GM18520 (cell line): ENCODE measurements at regions not wholly inside any gene's neighbourhood (a gene's known extent, or its start where the extent isn't known, plus 50 kb on each side); places are given as distances from the start of the nearest gene placed in this dataset.
A peak's percentile ranks its signal among the peaks of the same experiment; 100 is the strongest.

Source experiments
- ATAC-seq: cut with Tn5 transposase; IDR thresholded peaks from one replicate; pipeline ENCODE4 v1.9.1; 2021; ENCODE audit not compliant: unreplicated experiment

DNA sequence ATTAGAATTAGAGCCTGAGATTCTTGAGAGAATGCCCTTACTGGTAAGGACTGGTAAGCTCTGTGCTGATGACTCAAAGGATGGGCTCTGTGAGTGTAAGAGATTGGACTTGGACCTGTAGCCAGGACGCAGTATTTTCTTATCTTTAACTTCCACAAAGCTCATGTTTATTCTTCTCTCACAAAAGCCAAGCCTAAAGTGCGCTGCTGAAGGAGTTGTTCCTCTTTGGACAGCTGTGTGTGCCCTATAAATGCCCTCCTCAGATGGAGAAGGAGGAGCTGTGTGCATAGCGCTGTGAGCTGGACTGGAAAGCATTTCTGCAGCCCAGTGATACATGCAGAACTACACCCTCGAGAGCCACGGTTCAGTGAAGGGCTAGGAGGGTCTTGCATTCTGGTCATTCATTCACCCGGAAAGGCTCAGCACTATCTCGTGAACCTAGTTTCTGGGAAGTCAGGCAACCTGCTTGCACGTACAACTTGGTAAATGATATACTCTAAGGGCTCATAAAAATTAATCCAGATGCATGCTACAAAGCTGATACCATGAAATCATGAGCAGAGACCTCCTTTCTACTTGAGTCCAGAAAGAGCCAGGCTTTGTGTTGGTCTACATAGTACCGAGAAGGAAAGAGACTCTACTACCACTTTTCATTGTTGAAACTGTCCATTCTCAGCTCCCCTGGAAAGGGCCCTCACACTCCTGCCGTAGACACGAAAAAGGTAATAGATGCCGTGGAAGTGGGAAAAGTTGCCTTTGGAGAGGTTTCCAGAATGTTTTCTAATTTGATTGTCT, 103.0 kb upstream of the TBL1XR1 start:
- ATAC-seq = no peak

DNA sequence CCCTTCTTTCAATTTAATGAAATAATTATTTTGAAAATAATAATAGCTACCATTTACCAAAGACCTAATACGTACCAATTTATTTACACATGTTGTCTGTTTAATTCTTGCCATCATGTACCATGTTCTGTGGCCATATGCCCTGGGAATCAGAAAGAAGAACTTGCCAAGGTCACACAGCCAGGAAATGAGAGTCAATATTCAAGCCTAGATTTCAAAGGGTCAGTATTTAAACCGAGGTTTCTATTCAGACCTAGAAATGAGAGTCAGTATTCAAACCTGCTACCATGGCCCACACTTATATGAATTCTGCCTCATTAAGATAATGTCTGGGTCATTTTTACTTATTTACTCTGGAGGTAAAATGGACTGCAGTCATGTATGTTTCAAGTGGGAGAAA, 103.6 kb upstream of the TBL1XR1 start:
- no peak for ATAC-seq

DNA sequence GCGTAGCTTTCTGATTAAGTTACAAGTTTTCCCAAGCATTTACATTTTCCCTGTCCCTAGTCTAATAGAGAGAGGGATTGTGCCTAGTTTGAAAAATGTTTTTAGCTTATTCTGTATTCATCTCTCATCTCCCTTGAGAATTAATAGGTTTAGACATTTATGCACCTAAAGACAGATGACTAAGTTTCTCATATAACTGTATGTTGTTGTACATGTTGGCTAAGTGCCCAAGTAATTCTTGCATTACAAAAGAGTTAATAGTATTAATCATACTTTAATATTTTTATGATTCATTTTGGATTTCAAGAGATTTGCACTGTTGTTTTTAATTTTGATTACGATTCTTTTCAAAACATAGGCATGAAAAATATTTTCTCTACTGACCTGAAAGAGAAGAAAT, 109.0 kb upstream of the TBL1XR1 start:
- no peak for ATAC-seq

DNA sequence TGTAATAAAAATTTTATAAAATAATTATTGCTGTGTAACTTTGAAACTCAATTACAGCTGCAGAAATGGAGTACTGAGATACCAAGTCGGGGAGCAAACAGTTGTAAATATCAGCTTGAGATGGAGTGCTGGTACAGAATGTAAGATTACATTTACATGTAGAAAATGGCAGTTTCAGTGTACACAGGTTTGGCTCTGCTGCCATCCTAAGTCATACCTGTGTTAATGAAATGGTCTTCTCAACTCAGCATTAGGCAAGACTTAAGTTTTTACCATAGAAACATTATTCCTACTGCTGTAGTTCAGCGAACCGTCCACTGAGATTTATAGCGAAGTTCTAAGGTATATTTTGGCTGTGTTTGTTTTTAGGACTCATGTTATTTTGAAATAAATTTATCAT, 110.1 kb upstream of the TBL1XR1 start:
- ATAC-seq = no peak

DNA sequence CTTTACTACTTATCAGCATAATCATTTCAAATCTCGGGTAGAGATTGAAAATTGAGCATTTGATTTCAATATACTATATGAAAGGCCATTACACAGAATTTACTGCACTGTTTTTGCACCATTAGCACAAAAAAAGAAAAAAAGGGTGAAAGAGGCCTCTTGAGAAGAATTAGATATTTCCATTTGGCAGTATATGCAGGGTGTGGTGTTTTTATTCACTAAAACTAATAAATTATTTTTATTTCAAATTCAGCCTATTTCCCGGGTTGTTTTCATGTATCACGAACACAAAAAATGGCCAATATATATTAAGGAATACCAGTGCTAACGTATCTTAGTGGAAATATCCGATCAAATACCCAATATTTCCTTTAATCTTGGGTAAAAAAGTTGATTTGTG, 110.5 kb upstream of the TBL1XR1 start:
- no peak for ATAC-seq

DNA sequence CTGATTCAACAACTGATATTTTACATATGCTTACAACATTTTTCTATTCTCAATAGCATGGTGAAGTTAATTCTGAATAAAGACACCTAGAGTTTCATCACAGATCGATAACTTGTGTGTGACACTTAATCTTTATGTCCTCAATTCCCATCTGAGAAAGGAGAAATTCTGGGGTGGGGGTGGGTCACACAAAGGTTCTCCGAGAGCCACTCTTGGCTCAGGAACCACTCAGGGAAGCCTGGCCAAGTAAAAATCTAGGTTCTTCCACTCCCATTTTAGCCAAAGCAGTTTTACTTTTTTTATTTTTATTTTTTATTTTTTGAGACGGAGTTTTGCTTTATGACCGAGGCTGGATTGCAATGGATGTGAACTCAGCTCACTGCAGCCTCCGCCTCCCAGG, 111.0 kb upstream of the TBL1XR1 start:
- ATAC-seq = no peak

DNA sequence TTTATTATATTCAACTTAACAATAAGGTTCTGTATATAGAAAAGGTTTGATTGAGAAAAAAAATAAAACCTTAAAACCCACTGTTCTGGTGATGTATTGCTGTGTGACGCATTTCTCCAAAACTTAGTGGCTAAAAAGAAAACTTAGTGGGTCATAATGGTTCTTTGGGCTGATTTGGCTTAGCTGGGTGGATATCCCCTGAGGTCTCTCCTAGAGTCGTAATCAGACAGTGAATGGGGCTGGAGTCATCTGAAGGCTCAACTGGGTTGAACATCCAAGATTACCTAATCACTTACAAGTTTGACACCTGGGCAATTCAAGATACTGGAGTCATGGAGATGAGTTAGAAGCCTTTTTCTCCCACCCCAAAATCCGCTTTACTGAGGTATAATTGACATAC, 111.6 kb upstream of the TBL1XR1 start:
- no peak for ATAC-seq

DNA sequence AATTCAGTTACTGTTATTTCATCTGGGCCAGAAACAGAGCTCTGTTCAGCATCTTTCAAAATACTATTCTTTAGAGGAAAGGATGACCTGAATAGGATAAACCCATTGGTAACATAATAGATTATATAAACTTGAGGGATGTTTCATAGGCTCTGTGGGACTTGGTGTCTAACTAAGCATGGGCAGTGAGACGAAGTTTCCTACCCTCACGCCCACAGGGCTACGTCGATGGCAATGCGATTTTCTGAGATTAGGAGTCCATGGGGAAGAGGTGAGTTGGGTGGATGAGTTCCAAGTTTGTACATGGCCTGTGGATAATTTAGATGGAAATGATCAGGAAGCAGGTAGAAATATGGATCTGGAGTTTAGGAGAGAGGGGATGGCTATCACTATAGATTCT, 115.2 kb upstream of the TBL1XR1 start:
- ATAC-seq = no peak

DNA sequence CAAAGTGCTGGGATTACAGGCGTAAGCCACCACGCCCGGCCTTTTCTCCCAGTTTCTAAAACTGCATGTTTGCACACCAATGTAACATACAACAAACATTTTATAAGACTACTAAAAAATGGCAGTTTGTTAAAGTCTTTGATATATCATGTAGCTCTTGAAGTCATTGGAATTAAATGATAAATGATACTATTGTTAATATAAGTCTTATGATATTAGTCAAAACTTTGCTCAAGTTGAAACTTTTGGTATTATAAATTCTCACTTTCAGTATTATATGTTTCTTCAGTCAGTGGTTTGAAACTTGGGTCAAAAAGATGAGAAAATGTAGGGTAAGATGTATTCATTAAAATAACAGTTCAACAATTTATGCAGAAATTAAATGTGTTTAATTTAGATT, 117.6 kb upstream of the TBL1XR1 start:
- peak; percentile 65 for ATAC-seq

DNA sequence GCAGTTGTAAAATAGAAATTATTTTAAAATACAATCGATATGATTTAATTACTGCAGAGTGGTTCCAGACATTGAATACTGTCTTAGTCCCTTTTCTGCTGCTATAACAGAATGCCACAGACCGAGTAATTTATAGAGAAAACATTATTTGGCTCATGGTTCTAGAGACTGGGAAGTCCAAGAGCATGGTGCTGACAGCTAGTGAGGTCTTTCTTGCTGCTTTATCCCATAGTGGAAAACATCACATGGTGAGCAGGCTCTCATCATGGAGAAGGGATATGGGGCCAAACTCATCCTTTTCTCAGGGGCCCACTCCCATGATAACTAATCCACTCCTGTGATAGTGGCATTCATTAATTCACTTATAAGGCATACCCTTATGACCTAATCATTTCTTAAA, 120.0 kb upstream of the TBL1XR1 start:
- ATAC-seq = no peak

DNA sequence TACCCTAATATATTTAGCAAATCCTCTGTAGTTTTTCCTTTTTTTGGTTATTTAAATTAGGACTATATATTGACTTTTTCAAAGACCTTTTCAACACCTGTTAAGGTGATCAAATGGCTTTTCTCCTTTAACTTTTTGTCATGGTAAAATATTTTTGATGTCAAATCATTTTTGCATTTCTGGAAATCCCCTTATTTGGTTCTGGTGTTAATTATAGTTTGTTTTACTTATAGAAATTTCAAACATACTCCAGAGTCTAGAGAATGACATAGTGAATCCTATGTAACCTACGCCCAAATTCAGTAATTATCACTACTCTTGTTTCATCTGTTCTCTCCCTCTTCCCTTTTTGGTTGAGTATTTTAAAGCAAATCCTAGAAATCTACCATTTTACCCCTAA, 121.3 kb upstream of the TBL1XR1 start:
- no peak for ATAC-seq

DNA sequence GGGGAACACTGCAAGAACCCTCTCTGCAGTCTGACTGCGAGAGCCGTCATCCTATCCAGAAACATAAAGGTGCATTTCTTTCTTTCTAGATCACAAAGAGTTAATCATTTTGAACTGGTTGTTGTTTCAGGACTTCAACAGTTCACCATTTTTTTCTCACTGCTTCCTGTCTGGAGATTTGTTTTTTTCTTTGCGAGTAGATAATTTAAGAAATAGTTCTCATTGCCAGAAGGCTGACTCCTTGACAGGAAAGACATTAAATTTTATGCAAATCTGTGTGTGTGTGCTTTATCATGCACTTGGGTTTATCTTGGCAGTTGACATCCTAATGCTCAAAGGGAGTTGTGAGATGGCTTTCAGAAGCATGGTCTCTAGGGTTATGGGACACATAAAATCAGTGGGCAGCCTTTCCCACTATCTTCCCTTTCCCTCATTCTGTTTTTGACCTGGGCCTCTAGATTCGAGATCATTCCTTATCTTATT, 123.5 kb upstream of the TBL1XR1 start:
- ATAC-seq = no peak

DNA sequence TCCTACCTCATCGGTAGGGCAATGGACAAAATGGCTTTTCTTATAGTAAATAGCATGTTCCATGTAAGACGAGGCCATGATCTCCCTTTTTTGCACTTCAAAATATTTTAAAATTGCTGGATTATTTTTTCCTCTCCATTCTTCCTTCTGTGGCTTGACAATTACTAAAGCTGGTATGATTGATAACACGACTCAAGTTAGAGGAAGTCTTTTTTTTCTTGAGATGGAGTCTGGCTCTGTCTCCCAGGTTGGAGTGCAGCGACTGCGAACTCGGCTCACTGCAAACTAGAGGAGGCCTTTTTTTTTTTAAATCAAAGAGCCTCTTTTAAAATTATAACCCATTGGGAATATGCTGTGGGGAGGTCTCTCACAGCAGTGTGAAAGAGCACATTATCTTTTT, 124.5 kb upstream of the TBL1XR1 start:
- ATAC-seq = no peak

DNA sequence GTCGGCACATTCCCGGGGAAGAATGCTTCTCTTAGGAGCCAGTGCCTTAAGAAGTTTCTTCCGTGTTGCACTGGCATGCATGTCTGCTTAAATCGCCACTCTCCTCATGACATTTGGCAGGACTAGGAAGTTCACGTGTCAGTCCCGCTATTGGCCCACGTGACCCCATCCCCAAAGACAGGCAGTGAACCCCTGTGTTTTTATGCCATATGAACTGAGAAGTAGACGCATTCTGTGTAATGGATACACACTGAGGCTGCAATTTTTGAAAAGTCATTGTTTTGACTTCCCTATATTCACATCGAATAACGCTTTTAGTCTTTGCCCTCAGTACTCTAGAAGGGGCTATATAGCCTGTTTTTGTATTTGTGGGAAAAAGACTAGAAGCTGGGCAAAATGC, 125.6 kb upstream of the TBL1XR1 start:
- no peak for ATAC-seq

DNA sequence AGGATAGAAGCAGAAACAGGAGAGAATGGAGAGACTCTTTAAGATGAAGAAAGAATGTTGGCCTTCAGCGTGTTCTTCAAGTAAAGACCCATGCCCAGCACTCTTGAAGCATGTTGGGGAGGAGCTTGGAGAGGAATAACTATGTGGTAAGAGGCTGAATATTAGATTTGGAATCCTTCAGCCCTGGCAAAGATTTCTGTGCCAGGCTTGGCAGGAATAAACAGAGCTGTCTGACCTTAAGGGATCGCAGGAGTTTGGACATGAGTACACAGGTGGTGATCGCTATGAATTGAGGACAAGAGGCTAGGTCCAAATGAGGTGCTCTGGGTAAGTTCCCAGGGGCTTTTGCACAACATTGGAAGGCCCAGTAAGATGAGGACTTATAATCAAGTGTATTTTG, 132.6 kb upstream of the TBL1XR1 start:
- ATAC-seq = no peak

DNA sequence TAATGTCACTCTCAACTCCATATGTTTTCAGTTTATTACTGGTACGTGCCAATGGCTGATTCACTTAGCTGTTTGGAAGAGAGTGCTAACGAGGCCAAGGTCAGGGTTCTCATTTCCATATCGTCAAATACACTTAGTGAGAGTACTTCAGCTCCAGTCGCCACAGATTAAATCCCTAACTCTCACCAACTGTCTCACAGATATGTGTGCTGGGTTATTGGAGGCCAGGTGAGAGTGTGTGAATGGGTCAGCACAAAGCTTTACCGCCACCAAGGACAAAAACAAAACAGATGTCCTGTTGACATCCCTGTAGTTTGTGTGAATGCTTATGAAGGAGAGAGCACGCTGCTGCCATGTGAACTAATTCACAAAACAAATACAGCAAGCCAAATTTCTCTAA, 133.5 kb upstream of the TBL1XR1 start:
- no peak for ATAC-seq

DNA sequence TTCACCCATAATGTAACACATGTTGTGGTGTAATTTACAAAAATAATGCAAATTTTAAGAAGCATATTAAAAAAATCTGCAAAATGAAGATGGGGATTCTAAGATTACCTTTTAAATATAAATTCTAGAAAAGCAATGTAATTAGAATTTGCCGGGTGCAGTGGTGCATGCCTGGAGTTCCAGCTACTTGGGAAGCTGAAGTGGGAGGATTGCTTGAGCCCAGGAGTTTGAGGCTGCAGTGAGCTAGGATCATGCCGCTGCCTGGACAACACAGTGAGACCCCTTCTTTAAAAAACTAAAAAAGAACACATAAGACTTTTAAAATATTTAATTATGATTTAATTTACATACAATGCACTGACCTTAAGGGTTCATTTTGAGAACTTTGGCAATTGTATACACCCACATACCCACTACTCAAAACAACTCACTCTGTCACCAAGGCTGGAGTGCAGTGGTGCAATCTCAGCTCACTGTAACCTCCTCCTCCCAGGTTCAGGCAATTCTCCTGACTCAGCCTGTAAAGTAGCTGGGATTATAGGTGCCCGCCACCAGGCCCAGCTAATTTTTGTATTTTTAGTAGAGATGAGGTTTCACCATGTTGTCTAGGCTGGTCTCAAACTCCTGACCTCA, 134.0 kb upstream of the TBL1XR1 start:
- ATAC-seq = no peak

DNA sequence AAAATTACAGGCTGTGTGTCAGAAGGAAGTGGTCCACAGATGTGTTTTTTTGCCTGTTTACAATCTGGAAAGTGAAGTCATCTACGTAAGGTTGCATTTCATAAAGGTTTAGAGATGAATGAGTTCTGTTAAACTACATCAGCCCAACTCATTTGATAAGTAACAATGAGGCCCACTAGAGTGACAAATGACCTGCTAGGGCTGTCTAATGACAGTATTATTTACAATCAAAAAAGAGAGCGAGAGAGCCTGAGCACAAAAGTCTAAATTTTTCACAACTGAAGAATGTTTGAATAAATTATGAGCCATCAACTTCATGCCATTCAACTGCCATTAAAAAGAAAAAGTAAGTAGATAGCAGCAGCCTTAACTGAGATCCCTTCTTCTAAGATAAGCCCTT, 135.7 kb upstream of the TBL1XR1 start:
- no peak for ATAC-seq

DNA sequence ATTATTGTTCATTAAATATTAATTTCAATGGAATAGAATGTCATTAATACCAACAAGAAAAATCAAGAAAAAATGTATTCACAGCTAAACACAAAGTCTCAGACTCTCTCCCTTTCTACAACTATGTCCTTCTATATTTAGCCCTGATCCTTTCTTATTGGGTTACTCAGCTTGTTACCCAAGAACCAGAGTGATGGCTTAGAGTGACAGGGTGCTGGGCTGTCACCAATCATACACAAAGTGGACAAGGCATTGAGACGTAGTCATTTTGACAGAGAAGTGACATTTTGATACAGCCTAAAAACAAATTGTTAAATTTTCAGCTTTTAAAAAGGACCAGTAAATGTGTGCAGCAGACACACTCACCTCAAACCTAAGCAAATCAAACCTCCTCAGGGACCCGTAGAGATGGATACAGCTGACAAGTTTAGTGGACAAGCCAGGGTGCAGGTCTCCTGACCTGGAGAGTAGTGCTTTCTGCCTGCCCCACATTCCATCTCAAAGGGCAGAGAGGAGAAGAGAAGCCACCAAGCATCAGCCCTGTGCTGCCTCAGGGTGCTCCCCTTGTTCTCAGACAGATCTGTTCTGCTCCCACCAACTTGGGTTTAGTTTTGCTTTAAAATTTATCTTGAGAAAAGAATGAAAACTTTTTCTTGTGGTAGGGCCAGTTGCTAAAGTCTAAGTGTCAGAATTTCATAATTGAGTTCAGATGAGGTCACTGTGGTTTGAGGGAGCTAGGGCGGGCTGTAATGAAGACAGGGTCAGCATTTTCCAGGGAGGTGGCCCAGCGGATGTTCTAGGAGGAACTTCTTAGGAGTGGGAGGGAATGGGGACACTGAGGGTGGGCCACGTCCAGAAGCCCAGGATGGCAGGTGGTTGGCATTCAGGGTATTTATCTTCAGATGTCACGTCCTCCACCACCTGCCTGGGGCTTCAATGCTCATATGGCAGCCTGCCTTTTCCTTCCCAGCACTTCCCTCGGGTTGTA, 136.5 kb upstream of the TBL1XR1 start:
- no peak for ATAC-seq

DNA sequence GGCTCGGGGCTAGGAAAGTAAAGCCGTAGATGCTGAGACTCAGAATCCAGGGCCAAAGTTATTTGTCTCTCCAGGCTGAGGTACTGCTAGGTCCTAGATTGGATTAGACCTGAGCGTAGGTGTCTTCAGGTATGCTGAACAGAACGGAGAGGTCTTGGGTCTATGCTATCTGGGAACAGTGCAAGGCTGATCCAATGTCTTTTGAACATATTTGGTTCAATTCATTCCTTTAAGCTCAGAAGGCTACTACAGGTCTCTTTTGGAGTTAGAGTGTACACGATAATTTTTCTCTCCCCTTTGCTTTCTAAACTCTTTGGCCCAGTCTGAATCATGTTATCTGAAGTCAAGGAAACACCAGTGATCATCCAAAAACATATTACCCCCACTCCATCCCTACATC, 137.5 kb upstream of the TBL1XR1 start:
- ATAC-seq = no peak

DNA sequence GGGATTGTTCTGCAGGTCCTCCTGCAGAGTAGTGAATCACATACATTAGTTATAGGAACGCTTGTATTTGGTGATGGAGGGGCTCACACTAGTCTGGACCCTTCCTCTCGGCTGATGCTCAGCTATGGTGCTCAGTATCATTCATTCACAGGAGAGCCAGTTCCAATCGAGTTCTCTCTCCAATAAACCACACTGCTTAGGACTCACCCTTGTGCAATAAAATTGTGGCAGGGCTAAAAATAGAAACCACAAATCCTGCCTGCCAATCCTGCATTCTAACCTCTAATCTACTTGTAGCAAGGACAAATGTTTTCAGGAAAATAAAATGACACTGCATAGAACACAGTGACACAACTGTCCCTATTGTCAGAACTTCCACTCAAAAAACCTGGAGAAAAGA, 138.4 kb upstream of the TBL1XR1 start:
- no peak for ATAC-seq
